ENCODE measurements at regions not wholly inside any gene's neighbourhood (a gene's known extent, or its start where the extent isn't known, plus 50 kb on each side); places are given as distances from the start of the nearest gene placed in this dataset.

DNA sequence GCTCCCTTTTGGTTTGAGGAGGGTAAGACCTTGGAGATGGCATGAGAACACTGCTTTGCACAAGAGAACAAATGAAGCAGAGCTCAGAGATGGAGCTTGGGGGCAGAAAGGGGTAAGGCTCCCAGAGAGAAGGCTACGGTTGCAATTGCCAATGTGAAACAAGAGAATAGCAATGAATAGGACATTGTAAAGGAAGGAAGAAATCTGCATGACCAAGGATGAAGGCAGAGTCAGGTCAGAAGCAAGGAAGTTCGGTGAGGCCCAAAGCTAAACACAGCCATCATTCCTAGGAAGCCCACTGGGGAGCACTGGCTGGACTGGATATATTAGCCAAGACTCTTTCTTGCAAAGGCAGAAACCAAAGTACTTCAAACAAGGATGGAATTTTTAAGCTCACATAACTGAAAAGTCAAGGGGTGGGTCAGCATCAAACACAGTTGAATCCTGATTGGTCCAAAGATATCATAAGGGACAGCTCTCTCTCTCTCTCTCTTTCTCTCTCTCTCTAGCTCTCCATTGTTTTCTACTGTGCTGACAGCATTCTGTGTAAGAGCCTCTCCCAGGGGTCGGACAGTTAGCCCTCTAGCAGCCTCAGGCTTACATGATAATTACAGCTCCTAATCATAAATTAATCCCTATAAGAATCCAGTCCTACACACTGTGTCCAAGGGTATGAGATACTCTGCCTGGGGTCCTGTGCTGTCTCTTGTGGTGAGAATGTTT is 484.3 kb downstream of the SOX6 start:
- TF ChIP-seq, protein P1, sequence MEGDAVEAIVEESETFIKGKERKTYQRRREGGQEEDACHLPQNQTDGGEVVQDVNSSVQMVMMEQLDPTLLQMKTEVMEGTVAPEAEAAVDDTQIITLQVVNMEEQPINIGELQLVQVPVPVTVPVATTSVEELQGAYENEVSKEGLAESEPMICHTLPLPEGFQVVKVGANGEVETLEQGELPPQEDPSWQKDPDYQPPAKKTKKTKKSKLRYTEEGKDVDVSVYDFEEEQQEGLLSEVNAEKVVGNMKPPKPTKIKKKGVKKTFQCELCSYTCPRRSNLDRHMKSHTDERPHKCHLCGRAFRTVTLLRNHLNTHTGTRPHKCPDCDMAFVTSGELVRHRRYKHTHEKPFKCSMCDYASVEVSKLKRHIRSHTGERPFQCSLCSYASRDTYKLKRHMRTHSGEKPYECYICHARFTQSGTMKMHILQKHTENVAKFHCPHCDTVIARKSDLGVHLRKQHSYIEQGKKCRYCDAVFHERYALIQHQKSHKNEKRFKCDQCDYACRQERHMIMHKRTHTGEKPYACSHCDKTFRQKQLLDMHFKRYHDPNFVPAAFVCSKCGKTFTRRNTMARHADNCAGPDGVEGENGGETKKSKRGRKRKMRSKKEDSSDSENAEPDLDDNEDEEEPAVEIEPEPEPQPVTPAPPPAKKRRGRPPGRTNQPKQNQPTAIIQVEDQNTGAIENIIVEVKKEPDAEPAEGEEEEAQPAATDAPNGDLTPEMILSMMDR (IDR thresholded peaks at IDR 0.05) = no peak
- no peak for TF ChIP-seq POLR2A (IDR thresholded peaks at IDR 0.05)
